HepG2 (cell line): ENCODE measurements at regions not wholly inside any gene's neighbourhood (a gene's known extent, or its start where the extent isn't known, plus 50 kb on each side); places are given as distances from the start of the nearest gene placed in this dataset.

Experiments used
- ATAC-seq: fragments of 200-7000 bp; cut with Tn5 transposase; 3 replicates; pipeline ENCODE4 v1.9.1; 2020; ENCODE audit warnings: mild to moderate bottlenecking, moderate library complexity
- BruUV-seq: library from RNA; stranded (reverse); fragments of 400-500 nt; replicated peaks from 2 replicates; lab custom pipeline; 2021; lab: Mats Ljungman, UMichigan
- CTCF ChIA-PET: fragments of 300-600 bp; formaldehyde crosslinking; extraction: SDS; loops from one replicate; lab custom pipeline; 2021; ENCODE audit warnings: low total read pairs, inconsistent platforms, low intra/inter-chr PET ratio; lab: Yijun Ruan, JAX
- POLR2A ChIA-PET: fragments of 350-600 bp; sonication (Branson Sonifier 250); formaldehyde crosslinking; loops from one replicate; lab custom pipeline; 2020; ENCODE audit warnings: antibody characterized with exemption, inconsistent platforms; lab: Yijun Ruan, JAX
- DNase-seq: peaks from one replicate; pipeline ENCODE4 v3.0.0-alpha.2; 2015; ENCODE audit warnings: low spot score
- FAIRE-seq: peaks from 3 replicates; lab custom pipeline; 2011; peaks lifted over from hg19 to GRCh38; lab: Jason Lieb, UNC
- H2AFZ ChIP-seq: one replicate; pipeline ENCODE4 v1.6.1; 2011; ENCODE audit warnings: low read length, inconsistent platforms
- H3K27ac ChIP-seq: fragments of 300-600 bp; 3 replicates; pipeline ENCODE4 v1.8.0; 2011; ENCODE audit warnings: mixed run types, mild to moderate bottlenecking, mixed read lengths, low read length, inconsistent platforms; ENCODE audit not compliant: insufficient read depth; ENCODE audit errors: extremely low read length
- H3K27me3 ChIP-seq, 2 experiments: fragments of 200-600 bp in 1 of 2; 2 replicates in 1 of 2; 3 replicates in 1 of 2; pipeline versions ENCODE4 v1.6.0 to v1.8.0; 2011; ENCODE audit warnings: low read length in 2 of 2, mild to moderate bottlenecking in 2 of 2, moderate library complexity in 2 of 2, inconsistent platforms in 1 of 2; ENCODE audit not compliant: insufficient read depth in 2 of 2, control insufficient read depth in 1 of 2
- H3K36me3 ChIP-seq, 2 experiments: fragments of 200-600 bp in 1 of 2; replicated peaks in 1 of 2; 2 replicates in 1 of 2; 3 replicates in 1 of 2; pipeline versions ENCODE4 v1.5.1 to v1.8.0; 2011; ENCODE audit warnings: low read length in 2 of 2, inconsistent platforms in 1 of 2; ENCODE audit not compliant: insufficient read depth in 2 of 2, control insufficient read depth in 1 of 2
- H3K4me1 ChIP-seq: 2 replicates; pipeline ENCODE4 v1.5.1; 2012; ENCODE audit warnings: low read length, inconsistent platforms; ENCODE audit not compliant: insufficient read depth
- H3K4me2 ChIP-seq: 2 replicates; pipeline ENCODE4 v1.6.0; 2011; ENCODE audit warnings: low read depth, low read length, inconsistent platforms
- H3K4me3 ChIP-seq, 3 experiments: fragments of 200-600 bp in 1 of 3; sonication (generic), shearing (Covaris generic) in 1 of 3; replicated peaks in 1 of 3; 2 replicates each; pipeline ENCODE4 v1.5.1; 2011 to 2016; ENCODE audit warnings: low read length in 3 of 3, inconsistent platforms in 2 of 3, low read depth in 2 of 3, mild to moderate bottlenecking in 2 of 3, control low read depth in 1 of 3, mixed read lengths in 1 of 3; ENCODE audit not compliant: insufficient read depth in 1 of 3
- H3K79me2 ChIP-seq: one replicate; pipeline ENCODE4 v1.6.1; 2011; ENCODE audit warnings: low read length, inconsistent platforms; ENCODE audit not compliant: insufficient read depth
- H3K9ac ChIP-seq: 2 replicates; pipeline ENCODE4 v1.6.0; 2011; ENCODE audit warnings: mild to moderate bottlenecking, low read depth, low read length, inconsistent platforms; ENCODE audit not compliant: insufficient read depth
- H3K9me3 ChIP-seq: 2 replicates; pipeline ENCODE4 v1.5.1; 2012; ENCODE audit warnings: mild to moderate bottlenecking, low read length
- H4K20me1 ChIP-seq: 2 replicates; pipeline ENCODE4 v1.6.0; 2011; ENCODE audit warnings: inconsistent platforms, mild to moderate bottlenecking, low read length, moderate library complexity; ENCODE audit not compliant: insufficient read depth
- AKAP8 ChIP-seq: sonication (generic); formaldehyde crosslinking; IDR thresholded peaks from 2 replicates; pipeline ENCODE4 v1.5.1; 2020; ENCODE audit warnings: mild to moderate bottlenecking, missing genetic modification reagents
- ETV6 ChIP-seq: sonication (generic); formaldehyde crosslinking; conservative IDR thresholded peaks from 2 replicates; pipeline ENCODE4 v1.4.0; 2020; ENCODE audit warnings: missing genetic modification reagents
- KAT8 ChIP-seq: IDR thresholded peaks from 2 replicates; pipeline ENCODE4 v1.6.1; 2016; ENCODE audit warnings: missing genetic modification reagents, missing compliant biosample characterization
- SOX13 ChIP-seq, 3 experiments: fragments of 450-650 bp in 1 of 3; sonication (generic) in 1 of 3; formaldehyde crosslinking in 1 of 3; IDR thresholded peaks in 2 of 3; conservative IDR thresholded peaks in 1 of 3; 2 replicates each; pipeline versions ENCODE4 v1.5.0 to v1.6.1; 2016 to 2020; ENCODE audit warnings: antibody characterized with exemption in 1 of 3, mild to moderate bottlenecking in 1 of 3, missing compliant biosample characterization in 1 of 3, missing genetic modification reagents in 1 of 3, moderate library complexity in 1 of 3
- TARDBP ChIP-seq: sonication (generic); formaldehyde crosslinking; IDR thresholded peaks from 2 replicates; pipeline ENCODE4 v1.8.0; 2022; ENCODE audit warnings: mild to moderate bottlenecking, missing genetic modification reagents
- TCF7L2 ChIP-seq: IDR thresholded peaks from 2 replicates; pipeline ENCODE4 v1.6.1; 2011; ENCODE audit warnings: mild to moderate bottlenecking, low read depth, low read length, moderate library complexity
- ZNF292 ChIP-seq: sonication (generic); formaldehyde crosslinking; IDR thresholded peaks from 2 replicates; pipeline ENCODE4 v1.8.1; 2022; ENCODE audit warnings: mild to moderate bottlenecking, low read depth, missing genetic modification reagents, borderline replicate concordance
- ZNF570 ChIP-seq: sonication (generic); formaldehyde crosslinking; IDR thresholded peaks from 2 replicates; pipeline ENCODE4 v1.4.0; 2020; ENCODE audit warnings: mild to moderate bottlenecking, missing genetic modification reagents, borderline replicate concordance
- WGBS: methylation state at CpG from one replicate; pipeline ENCODE4 v1.1.6; 2017; ENCODE audit warnings: low lambda C conversion rate; 5-methylcytosine and 5-hydroxymethylcytosine counted together
- in situ Hi-C: cut with HindIII; loops from 2 replicates; pipeline ENCODE4 v1.10.0; 2017; ENCODE audit warnings: low pct_unique_long_range_greater_than_20kb; ENCODE audit not compliant: extremely low pct_ligation_motif_present
- intact Hi-C: fragments of 100-400 bp; cut with micrococcal nuclease; formaldehyde crosslinking; loops from one replicate; pipeline ENCODE4 v1.10.0; 2022; ENCODE audit not compliant: unreplicated experiment

GRCh38 chr3:170719300-170719699 lies 133.4 kb upstream of the SLC7A14 start (continued):
- no peak for TF ChIP-seq TARDBP (CRISPR knock-in tag)
- TF ChIP-seq, all 625 proteins: peak for 0

- H3K9ac ChIP-seq = no peak overlapping the region
- CTCF ChIA-PET = no interaction called here
- H3K27ac ChIP-seq = no peak overlapping the region
- in situ Hi-C loops (no loop called here), intact Hi-C loops (no loop called here)
- no peaks in the 10 kb centered on the region for H3K9me3 ChIP-seq
- no peaks in the 10 kb centered on the region for H4K20me1 ChIP-seq
- H3K4me1 ChIP-seq = no peaks in the 10 kb centered on the region
- H3K36me3 ChIP-seq = no peaks in the 10 kb centered on the region
- no peak overlapping the region for H3K4me2 ChIP-seq
- no TSS peak for BruUV-seq
- TF ChIP-seq TCF7L2 (no peak), SOX13 (IDR thresholded peaks at IDR 0.05) (no peak), SOX13 (CRISPR knock-in tag; conservative IDR thresholded peaks at IDR 0.05 in 1 of 2, IDR thresholded peaks at IDR 0.05 in 1 of 2) (no peak), ETV6 (CRISPR knock-in tag) (no peak), ZNF570 (no peak), ZNF292 (no peak), KAT8 (no peak), AKAP8 (CRISPR knock-in tag) (no peak)
- H2AFZ ChIP-seq = no peak overlapping the region
- no peak overlapping the region for H3K4me3 ChIP-seq
- WGBS = 28% methylated on average over 3 of the region's 3 CpGs
- FAIRE-seq (no peak), ATAC-seq (no peak), DNase-seq (no peak)
- no peaks in the 10 kb centered on the region for H3K79me2 ChIP-seq
- no peaks in the 10 kb centered on the region for H3K27me3 ChIP-seq
- POLR2A ChIA-PET = no interaction called here
These were observed 133.0 kb upstream of the SLC7A14 start for GRCh38 chr3:170718848-170719247.
